Muscle of arm (tissue), 1 donor: ENCODE measurements at regions not wholly inside any gene's neighbourhood (a gene's known extent, or its start where the extent isn't known, plus 50 kb on each side); places are given as distances from the start of the nearest gene placed in this dataset.
A peak's percentile ranks its signal among the peaks of the same experiment; 100 is the strongest.

Experiments
- DNase-seq: peaks from one replicate; pipeline ENCODE4 v3.0.0-alpha.2; 2013

DNA sequence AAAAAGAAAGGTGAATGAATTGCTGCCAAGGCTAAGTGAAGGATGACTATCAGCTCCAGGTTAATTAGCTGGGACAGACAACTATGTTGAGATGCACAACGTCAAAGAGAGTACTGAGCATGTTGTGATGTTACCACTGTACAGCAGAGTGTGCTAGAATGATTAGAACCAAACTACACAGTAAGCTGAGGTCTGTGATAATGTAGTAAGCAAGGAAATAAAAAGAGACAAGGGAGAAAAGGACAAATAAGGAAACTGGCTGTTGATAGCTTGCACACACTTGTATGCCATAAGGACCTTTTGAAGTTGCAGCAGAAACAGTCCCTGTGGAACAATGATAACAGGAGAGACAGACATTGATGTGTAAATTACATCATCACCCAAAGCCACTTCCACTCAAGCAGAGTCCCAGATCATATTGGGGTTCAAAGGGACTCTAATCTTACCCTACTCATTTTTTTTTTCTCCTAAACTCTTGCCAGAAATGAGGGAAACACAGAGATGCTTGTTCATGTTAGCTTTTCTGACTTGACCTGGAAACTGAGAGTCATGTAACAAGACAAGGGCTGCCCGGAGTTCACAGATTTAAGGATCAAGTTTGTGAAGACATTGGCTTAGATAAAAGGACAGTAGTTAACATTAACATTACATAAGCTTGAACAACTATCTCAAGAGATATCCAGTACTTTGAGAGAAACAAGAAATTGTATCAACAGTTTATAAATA lies 189.9 kb downstream of the CENPW start:
- DNase-seq: no peak

DNA sequence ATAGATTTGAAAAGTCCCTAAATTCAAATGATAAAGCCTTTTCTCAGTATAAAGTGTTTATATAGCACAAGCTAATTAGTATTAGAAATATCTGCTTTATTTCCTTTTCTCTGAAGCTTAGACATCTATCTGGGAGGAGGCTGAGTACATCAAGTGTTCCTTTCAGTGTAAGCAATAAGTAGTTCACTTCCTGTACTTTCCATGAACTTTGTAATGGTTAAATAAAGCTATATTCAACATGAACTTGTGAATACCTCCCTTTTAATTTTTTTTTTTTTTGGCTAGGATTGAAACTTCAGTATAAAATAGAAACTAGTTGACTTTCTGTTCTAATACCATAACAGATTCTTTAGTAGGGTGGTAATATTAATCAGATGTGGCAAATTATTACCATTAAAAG lies 190.9 kb downstream of the CENPW start:
- DNase-seq: no peak

- DNase-seq: no peak
These were observed 191.4 kb downstream of the CENPW start for GRCh38 chr6:126531286-126531685.

GRCh38 chr6:126531840-126532239 lies 191.9 kb downstream of the CENPW start:
- DNase-seq: no peak

DNA sequence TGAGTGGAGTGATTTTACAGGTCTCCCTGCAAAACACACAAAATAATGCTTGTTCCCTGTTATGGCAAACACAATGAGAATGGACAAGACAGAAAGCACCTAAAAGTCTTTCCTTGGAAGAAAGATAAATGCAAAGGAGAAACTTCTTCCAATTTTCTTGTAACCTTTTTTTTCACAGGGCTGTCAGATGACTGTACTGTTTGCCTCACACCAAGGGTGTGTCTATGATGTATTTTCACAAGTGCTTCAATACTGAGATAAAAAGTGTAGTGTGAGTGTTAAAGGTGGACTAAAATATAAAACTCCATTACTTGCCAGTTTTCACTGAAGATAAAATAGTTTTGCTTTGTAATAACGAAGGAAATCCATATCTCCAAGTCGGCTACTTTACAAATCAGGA lies 194.5 kb downstream of the CENPW start:
- DNase-seq: no peak

- no peak for DNase-seq
These were observed 195.2 kb downstream of the CENPW start for GRCh38 chr6:126535138-126535537.

DNA sequence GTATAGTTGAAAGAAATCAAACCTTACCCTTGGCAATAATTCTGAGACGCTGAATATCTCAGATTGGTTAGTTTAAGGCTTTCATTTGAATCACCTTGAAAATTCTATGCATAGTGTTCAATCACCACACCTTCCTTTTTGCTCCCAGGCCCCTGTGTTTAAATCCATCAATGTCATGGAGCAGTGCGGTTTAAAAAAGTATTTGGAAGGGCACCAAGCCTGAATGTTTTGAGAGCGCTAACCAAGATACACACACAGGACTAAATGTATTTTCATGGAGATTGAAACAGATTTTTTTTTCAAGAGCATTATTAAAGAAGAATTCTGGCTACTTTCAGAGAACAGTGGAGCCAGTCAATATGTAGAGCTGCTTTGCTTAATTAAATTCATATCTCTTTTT lies 195.7 kb downstream of the CENPW start:
- DNase-seq: no peak

DNA sequence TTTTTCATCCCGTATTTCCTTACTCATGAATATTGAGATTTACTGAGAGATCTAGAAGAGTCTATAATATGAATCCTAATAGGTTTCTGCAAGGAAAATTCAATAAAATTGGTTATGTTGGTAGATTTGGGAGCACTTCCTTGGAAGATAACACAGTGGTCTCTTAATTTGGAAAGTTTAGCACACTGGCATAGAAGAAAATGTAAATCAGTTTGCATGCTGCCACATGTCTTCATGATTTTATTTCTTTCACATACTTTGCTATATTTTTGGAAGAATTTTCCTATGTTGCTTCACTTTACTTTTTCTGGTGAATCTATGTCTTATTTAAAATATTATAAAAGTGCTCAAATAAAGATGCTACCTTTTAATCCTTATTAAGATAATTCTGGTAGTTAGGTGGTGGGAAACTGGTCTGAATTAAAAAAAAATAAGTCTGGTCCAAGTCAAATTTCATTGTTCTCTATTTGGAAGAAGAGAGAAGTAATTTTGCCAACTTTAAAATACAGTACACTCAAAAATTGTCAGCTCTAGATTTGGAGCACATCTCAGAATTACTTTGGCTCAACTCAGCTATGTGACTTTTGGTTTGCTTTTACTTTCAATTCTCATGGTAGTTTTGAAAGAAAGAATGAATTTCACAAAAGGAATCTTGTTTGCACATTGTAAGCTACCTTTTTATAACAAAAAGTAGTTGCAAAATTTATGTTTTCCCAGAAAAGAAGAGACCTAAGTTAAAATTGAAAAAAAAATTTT lies 197.3 kb downstream of the CENPW start:
- peak; percentile 18 for DNase-seq

GRCh38 chr6:126539022-126539421 lies 199.1 kb downstream of the CENPW start:
- DNase-seq: no peak

DNA sequence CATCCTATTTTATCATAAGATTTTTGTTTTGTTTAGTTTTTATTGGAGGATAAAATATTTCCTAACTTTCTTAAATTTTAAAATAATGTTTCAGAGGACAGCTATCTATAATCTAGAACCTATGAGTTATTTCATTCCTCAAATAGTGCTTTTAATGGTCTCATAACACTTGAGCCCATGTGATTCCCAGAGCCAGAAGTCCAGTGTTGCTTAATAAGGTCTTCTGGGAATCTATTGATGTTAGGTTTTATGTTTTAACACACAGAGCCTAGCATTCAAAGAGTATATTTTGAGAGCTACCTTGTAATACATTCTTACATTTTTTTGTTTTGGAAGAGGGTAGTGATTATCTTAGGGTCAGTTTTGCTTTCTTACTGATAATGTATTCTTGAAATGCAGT lies 200.2 kb downstream of the CENPW start:
- no peak for DNase-seq

DNA sequence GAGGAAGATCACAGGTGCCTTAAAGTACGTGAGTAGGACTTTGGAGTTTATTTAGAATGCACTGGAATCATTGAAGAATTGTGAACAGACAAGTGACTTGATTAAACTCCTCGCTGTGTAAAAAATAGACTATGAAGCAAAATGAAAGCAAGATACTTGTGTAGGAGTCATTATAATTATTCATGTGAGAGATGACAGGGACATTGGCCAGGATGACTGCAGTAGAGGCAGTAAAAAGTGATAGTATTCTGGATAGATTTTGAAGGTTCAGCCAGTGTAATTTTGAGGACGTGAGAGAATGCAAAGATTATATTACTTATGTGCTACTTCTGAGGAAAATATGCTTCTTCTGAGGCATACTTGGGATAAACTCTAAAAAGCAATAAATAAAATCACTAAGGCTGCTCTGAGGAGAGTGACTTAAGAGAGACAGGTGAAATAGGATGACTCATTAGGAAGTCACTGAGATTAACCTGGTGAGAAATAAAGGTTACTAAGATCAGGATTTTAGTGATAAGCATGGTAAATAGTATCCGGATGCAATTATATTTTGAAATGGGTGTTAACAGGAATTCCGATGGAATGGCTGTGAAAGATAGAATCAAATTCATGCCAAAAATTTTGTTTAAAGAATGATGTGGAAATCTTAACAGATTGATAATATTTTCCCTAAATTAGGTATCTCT lies 202.0 kb downstream of the CENPW start:
- no peak for DNase-seq

DNA sequence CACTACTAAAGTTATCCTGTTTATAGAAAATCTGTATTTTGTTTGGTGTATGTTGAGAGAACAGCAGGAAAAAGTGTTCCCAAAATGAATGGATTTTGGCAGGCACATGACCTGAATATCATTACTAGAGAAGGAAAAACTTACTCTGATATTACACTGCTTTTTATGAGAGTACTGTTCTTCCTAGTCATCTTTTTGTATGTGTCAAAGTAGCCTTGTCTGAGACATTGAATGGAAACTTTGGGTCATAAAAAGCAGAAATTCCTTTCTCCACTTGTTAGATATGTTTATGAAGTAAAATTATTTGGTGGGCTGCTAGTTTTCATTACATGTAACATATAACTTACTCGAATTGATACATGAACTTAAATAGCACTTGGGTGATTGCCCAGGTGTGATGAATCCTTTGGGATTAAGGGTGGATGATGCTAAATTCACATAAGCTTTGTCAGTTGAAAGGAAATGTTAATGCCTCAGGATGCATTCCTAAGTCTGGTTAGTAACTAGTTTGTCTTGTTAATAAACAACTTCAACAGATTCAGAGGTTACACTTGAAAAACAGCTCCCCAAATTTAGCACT lies 206.7 kb downstream of the CENPW start:
- DNase-seq: peak; percentile 65

DNA sequence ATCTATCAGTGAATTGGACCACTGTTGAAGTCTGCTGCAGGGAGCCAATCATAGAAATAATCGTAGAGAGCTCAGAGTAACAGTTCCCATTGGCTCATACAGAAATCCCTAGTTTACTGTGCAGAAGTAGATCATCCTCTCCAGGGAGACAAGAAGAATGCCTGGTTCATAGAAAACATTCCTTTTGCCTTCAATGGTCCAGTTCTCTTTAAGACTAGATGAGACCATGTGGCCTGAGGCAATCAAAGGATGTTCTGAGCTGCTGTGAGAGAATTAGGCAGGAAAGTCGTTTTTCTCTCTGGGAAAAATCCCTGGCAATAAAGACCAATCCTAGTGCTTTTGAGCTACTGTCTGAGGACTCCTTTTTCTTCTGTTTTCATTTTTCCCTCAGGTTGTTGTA lies 208.4 kb downstream of the CENPW start:
- no peak for DNase-seq

DNA sequence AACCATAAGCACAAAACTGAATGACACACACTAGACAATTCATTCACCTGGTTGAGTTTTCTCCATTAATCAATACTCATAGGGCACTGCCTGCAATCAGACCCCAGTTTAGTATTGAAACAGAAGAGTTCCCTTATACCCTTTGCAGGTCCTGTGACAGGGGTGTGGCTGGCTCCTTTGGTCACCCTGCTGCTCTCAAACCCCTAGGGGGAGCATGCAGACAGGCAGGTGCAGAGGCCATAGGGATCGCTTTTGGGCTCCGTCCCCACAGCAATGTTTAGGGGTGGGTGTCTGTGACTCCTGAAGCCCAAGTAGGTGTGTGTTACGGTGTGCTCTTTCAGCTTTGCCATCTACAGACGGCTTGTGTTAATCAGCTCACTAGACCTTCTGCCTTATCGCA lies 210.4 kb downstream of the CENPW start:
- DNase-seq: no peak

- DNase-seq: no peak
These were observed 211.9 kb downstream of the CENPW start for GRCh38 chr6:126551832-126552231.

- DNase-seq: no peak
These were observed 213.9 kb downstream of the CENPW start for GRCh38 chr6:126553854-126554253.

GRCh38 chr6:126570507-126570906 lies 230.6 kb downstream of the CENPW start:
- DNase-seq: no peak

DNA sequence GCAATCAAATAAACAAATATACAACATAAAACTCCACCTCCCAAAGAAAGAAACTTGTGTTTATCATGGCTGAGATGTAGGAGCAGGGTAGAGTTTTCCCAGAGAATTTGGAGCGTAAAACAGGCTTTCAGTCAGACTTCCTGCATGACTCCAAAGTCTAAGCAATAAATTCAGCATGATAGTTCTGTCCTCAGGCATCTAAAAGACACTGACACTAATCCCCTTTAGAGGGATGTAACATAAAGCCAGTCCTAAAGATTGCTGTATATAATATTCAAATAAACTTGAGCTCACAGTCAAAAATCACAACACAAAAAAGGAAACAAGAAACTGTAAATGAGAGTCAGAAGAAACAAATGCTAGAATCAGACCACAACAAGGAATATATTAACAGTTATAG lies 234.4 kb downstream of the CENPW start:
- DNase-seq: no peak

DNA sequence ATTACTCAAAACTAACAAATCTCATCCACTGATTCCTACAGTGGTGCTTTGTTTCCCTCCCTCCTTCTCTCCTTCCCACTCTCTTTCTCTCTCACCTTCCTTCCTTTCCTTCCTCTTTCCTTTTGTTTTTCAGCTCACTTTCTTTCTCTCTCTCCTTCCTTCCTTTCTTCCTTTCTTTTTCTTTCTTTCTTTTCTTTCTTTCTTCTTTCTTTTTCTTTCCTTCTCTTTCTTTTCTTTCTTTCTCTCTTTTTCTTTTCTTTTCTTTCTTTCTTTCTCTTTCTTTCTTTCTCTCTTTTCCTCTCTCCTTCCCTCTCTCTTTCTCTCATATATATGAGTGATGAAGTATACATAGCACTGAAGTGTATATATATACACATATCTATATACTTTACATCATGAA lies 241.4 kb downstream of the CENPW start:
- DNase-seq: no peak

- DNase-seq: no peak
These were observed 260.5 kb downstream of the CENPW start for GRCh38 chr6:126600258-126600916.

DNA sequence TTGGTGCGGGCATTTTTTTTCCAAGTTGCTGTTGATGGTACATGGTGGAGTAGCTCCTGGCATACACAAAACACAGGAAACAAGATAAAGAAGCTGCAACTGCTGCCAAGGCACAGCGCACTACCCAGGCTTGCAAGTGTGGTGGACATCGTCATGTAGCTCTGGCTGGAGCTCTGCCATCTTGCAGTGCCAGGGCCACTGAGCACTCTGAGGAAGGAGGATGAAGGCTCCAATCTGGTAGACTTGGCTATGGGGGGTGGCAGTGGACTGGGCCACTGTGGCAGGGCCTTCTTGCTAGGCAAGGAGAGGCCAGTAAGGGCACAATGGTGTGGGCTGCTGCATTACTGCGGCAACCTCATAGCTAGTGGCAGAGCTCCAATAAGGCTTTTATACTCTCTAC lies 263.5 kb downstream of the CENPW start:
- no peak for DNase-seq

DNA sequence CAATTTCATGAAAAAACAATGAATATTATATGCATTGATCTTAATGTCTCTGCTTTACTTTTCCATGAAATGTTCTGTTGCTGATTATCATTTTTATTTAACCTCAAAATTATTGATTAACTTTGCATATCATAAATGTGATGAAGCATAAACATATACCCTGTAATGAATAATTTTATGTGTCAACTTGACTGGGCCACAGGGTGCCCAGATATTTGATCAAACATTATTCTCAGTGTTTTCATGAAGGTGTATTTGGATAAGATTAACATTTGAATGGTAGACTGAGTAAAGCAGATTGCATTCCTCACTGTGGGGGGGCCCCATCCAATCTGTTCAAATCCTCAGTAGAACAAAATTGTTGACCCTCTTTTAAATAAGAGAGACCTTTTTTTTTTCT lies 265.2 kb downstream of the CENPW start:
- no peak for DNase-seq
